ENCODE measurements at regions not wholly inside any gene's neighbourhood (a gene's known extent, or its start where the extent isn't known, plus 50 kb on each side); places are given as distances from the start of the nearest gene placed in this dataset.

DNA sequence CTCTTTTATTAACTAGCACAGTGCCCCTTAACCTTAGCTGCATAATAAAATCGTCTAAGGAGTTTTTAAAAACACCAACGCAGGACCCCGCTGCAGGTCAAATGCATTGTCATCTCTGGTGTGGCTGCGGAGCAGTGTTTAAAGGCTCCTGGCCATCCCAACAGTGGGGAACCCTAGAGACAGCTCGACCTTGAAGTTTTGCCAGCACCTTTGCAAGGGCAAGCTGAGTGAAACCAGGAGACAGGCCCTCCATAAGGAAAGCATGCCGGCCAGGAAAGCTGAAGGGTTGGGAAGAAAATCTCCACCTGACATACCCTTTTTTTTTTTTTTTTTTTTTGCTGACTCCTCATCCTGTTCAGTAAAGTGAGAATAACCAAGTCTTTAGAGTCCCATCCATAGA is 349.0 kb downstream of the CMPK2 start:
- TF ChIP-seq, protein P1, sequence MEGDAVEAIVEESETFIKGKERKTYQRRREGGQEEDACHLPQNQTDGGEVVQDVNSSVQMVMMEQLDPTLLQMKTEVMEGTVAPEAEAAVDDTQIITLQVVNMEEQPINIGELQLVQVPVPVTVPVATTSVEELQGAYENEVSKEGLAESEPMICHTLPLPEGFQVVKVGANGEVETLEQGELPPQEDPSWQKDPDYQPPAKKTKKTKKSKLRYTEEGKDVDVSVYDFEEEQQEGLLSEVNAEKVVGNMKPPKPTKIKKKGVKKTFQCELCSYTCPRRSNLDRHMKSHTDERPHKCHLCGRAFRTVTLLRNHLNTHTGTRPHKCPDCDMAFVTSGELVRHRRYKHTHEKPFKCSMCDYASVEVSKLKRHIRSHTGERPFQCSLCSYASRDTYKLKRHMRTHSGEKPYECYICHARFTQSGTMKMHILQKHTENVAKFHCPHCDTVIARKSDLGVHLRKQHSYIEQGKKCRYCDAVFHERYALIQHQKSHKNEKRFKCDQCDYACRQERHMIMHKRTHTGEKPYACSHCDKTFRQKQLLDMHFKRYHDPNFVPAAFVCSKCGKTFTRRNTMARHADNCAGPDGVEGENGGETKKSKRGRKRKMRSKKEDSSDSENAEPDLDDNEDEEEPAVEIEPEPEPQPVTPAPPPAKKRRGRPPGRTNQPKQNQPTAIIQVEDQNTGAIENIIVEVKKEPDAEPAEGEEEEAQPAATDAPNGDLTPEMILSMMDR (IDR thresholded peaks at IDR 0.05): no peak
- no peak for TF ChIP-seq EP300 (IDR thresholded peaks at IDR 0.05)
